Fibroblast of skin of left biceps (primary cell): ENCODE measurements at regions not wholly inside any gene's neighbourhood (a gene's known extent, or its start where the extent isn't known, plus 50 kb on each side); places are given as distances from the start of the nearest gene placed in this dataset.

Experiments
- DNase-seq, 2 experiments: peaks; one replicate each; pipeline ENCODE4 v3.0.0-alpha.2; 2013; ENCODE audit warnings: low read depth in 2 of 2

DNA sequence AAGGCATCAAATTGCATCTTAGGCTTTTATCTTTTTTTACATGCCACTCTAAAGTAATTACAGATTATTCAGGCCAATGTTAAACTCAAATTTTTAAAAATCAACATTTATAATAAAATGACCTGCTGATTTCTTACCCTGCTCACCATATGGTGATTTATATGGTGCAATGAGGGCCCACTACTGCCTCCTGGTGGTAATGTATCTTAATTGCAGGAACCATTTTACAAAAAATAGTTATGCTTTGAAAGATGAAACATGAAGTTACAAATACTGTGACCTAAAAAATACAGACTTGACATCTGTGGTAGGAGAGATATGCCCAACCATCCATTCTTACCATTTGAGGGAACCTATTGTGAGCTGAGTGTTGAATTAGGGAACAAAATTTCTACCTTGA is 292.6 kb upstream of the TAS2R1 start:
- no peak for DNase-seq

GRCh38 chr5:9920697-9921096 is 290.5 kb upstream of the TAS2R1 start:
- no peak for DNase-seq

GRCh38 chr5:9919306-9920030 is 289.3 kb upstream of the TAS2R1 start:
- no peak for DNase-seq

GRCh38 chr5:9905661-9906060 is 275.5 kb upstream of the TAS2R1 start:
- no peak for DNase-seq

- no peak for DNase-seq
Observed at GRCh38 chr5:9903801-9904200, 273.6 kb upstream of the TAS2R1 start.

DNA sequence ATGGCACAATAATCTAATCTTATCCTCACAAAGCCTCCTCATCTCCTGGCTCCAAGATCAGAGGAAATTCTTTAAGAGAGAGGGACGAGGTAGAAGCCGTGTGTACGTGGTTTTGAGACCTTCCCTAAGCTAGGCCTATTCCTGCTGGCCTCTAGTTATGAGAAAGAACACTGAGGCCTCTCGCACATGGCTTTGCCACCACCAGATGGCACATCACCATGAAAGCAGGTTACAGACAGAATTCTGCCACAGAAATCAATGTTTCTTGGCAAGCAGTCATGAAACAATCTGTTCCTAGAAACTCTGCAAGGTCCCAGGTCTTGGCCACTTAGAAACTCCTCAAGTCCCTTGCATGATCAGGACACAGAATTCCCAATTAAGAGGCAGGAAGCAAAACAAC is 268.2 kb upstream of the TAS2R1 start:
- peak in 1 of 2 experiments; percentile 3 for DNase-seq

GRCh38 chr5:9895302-9895645 is 265.1 kb upstream of the TAS2R1 start:
- DNase-seq = no peak

GRCh38 chr5:9894571-9895301 is 264.6 kb upstream of the TAS2R1 start:
- DNase-seq = no peak

DNA sequence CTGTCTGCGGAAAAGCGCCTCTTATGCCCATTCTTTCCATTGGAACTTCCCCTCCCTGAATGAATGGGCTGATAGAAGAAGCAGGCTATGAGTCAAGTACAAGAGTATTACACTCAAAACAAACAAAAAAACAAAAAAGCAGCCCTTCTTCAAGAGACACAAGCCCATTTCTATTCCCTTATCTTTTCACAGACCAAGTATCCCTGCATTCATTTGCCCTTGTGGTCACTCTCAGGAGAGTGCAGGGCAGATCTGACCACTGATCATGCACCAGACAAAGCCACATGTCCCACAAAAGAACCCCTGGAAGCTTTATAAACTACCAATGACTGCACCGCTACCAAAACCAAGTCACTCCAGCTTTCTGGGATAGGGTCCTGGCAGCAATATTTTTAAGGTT is 262.5 kb upstream of the TAS2R1 start:
- DNase-seq = no peak

- no peak for DNase-seq
Observed at GRCh38 chr5:9889511-9889910, 259.4 kb upstream of the TAS2R1 start.

DNA sequence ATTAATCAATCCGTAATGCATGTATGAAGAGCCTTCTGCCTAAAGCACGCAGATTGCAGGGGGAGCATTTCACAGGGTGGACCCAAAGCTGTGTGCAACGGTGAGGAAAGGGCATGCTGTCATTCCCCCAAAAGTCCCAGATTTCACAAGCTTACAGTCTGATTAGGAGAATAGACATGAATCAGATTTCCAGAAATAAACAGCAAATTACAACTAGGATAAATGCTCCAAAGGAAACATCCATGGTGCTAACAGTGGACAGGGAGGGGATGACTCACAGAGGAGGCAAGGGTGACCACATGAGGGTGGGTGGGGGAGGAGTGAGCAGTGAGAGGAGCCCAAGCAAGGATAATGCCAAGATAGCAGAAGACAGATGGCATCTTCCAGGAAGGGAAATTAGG is 258.4 kb upstream of the TAS2R1 start:
- DNase-seq = peak; percentile 24 to 26

DNA sequence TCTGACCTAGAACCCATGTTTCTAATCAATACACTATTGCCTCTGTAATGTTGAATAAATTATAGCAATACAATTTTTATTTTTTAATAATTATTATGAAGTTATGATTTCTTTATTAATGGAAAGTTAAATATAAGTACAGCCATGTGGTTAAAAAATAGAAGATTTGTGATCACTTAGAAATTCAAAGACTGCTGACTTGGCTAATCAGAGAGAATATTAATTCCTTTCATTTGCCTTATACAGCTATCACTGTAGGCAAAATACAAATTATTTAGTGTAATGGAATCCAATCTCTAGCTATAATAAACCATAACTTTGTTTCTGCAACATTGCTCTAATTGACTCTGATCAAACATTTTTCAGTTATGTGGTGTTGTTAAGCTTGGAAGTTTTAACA is 255.0 kb upstream of the TAS2R1 start:
- DNase-seq = no peak

GRCh38 chr5:9878206-9878605 is 248.1 kb upstream of the TAS2R1 start:
- DNase-seq = no peak

GRCh38 chr5:9877488-9877887 is 247.3 kb upstream of the TAS2R1 start:
- peak in 1 of 2 experiments; percentile 5 for DNase-seq

DNA sequence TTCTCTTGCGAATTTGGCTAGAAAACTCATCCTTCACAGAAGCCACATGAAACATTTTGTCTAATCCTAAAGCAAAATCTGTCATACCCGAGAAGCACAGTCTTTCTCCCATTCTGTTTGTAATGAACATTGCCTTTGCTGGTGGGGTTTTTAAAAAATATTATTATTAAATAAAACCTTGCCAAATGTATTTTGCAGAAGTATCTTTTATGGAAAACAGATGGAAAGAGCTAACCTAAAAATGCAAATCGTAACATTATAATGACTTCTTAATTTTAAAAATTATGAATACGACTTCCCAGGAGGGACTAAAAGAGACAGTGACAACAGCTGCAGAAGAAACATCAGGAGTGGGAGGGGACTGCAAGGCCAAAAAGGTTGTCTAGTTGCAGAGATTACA is 246.3 kb upstream of the TAS2R1 start:
- no peak for DNase-seq

- DNase-seq = peak; percentile 50 to 59
Observed at GRCh38 chr5:9869616-9870288, 239.6 kb upstream of the TAS2R1 start.

GRCh38 chr5:9865574-9865973 is 235.4 kb upstream of the TAS2R1 start:
- no peak for DNase-seq

GRCh38 chr5:9864791-9865190 is 234.6 kb upstream of the TAS2R1 start:
- no peak for DNase-seq

DNA sequence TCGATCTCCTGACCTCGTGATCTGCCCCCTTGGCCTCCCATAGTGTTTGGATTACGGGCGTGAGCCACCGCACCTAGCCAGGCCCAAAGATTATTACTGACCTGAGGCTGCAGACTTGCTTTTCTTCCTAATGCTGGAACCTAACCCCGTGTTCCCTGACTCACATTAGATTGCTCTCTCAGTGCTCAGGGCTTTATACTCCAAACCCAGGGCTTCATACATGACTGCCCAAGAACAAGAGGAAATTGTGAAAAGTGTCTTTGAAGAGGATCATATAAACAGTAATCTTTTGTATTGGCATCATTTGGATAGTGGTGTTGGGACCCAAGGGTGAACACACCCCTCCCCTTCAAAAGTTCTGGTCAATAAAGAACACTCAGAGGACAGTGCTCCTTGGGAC is 233.3 kb upstream of the TAS2R1 start:
- DNase-seq = no peak

- DNase-seq = peak; percentile 16 to 18
Observed at GRCh38 chr5:9861666-9862256, 231.6 kb upstream of the TAS2R1 start.

DNA sequence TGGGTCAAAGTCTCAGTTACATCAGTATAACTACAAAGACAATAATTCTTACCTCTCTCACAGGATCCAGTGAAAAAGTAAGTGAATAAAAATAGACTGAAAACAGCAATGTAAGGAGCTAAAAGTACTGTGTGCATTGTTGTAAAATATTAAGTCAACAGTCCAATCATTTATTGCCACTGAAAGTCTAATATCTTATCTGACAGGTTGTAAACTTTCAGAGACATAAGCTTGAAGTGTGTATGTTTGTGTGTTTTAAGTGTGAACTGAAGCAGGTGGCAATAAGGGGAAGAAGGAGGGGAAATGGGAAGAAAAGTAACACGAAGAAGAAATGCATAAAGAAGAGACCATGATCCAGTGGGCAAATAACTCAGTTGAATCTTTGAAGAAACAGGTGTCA is 229.7 kb upstream of the TAS2R1 start:
- DNase-seq = no peak

GRCh38 chr5:9858043-9858442 is 227.9 kb upstream of the TAS2R1 start:
- no peak for DNase-seq

DNA sequence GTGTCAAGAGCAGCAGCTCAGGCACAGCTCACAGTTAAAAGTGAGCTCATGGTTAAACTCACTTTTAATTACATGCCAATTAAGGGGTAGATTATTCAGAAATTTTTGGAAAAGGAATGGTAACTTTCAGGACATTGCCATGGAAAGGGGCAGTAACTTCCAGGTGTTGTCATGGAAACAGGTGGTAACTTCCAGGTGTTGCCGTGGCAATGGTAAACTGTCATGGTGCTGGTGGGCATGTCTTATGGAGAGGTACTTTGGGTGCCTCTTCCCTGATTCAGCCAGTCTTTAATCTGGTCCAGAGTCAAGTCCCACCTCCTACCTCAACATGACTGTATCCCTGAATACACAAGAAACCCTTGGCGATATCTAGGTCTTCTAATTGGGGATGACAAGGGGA is 223.2 kb upstream of the TAS2R1 start:
- DNase-seq = no peak
